Inferior parietal cortex (tissue), 1 donor: ENCODE measurements at regions not wholly inside any gene's neighbourhood (a gene's known extent, or its start where the extent isn't known, plus 50 kb on each side); places are given as distances from the start of the nearest gene placed in this dataset.

ENCODE experiments used
- DNase-seq: peaks from one replicate; pipeline ENCODE4 v3.0.0-alpha.2; 2016; ENCODE audit errors: extremely low spot score

DNA sequence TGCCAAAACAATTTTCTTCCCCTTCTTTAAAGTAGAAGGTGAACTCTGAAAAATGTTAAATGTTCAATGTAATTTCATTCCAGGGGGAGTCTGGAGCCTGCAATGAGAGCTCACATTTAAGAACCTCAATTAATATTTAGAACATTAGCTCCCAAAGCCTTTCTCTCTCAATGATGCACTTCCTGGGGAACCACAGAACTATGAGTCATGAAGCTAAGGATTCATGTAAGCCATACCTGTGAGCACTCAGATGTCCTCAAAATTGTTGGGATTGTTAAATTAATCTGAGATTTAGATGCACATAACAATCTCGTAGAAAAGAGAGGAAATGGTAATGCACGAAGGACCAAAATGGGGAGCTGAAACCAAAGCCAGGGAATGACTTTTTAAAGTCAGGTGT lies 244.2 kb upstream of the LRIG1 start:
- no peak for DNase-seq

DNA sequence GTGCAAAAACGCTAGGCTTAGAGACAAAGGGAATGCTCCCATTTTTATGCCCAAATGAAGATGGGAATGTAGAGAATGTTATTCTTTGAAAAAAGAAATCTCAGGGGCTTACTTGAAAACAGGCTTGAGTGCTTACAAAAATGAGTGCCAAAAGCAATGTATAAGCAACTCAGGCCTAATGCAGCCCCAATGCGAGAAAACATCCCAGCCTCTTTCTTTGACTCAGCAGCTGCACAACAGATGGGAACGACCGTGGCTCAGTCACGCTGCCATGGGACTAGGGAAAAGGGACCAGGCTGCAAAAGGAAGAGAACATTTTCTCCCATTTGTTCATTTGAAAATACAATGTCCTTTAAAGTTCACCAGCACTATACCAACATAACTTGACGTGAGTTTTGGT lies 246.4 kb upstream of the LRIG1 start:
- DNase-seq, result no peak

GRCh38 chr3:66747696-66748095 lies 246.9 kb upstream of the LRIG1 start:
- DNase-seq, result no peak

DNA sequence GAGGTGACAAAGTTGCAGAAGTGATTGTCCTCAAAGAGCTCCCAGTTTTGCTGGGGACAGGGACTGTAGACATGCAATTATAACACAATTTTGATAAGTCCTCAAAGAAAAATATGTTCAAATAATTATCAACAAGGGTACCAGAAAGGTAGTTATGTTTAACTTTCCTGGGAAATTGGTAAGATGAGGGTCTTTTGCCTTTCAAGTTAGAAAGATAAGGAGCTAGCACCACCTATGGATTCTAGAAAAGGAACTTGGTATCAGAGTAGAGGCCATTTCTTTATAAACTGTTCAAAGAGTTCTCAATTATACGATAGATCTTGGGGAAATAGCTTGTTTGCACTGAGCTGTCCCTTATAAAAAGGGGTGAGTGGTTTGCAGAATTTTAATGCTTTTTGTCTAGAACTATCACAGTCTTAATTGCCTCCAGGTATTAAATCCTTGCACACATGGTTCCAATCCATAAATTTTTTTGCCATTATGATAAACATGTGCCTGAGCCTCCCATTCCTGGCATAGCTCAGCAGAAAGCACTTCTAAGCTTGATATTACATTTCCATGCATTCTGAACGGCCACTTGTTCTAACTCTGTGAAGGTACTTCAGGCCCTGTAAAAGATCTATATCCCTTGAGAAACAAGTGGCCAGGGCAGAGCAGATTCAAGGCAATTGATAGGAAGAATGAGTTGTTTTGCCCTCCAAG lies 247.5 kb upstream of the LRIG1 start:
- DNase-seq, result no peak

DNA sequence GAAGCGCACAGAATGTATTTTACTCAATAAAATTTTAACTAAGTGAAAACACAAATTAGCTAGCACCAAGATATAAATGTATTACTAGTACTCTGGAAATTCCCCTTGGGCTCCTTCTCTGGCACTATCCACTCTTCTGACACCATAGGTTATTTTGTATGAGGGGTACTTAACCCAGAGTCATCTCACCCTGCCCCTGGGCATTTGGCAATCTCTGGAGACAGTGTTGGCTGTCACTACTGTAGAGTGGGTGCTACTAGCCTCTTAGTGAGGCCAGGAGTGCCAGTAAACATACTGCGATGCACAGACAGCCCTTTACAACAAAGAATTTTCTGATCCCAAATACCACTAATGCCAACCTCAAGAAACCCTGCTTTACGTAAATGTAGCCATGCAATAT lies 246.3 kb upstream of the KBTBD8 start:
- DNase-seq, result no peak

- no peak for DNase-seq
Measured at GRCh38 chr3:66753670-66754069, 244.4 kb upstream of the KBTBD8 start.

DNA sequence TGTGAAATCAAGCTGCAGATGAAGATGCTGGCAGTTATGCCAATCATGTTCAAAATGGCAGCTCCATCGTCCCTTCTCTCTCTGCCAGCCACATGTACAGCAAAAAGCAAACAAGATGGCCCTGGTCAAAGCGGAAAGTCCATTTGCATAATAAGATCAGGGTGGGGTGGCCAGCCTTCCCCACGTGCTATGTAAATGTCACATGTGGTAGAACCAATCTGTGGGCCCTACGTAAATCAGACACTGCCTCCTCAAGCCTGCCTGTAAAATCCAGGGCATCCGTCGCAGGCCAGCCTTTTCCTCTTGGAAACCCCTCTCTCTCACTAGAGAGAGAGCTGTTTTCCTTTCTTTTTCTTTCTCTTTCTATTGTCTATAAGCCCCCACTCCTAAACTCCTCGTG lies 243.5 kb upstream of the KBTBD8 start:
- DNase-seq, result no peak

DNA sequence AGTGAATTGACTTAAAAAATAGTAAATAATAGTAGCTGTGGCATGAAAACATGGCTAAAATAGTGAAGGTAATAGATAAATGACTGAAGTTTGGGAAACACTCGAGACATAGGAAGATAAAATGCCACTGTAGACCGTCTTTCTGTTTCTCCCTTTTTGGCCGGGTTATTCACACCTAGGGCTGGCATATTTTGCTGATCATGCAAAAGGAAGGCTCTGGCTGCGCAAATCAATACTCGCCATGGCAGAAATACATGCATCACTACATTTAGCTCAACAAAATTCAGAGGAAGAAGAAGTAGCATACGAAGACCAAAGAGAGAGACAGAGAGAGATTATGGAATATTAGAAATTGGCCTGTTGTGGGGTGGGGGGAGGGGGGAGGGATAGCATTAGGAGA lies 242.2 kb upstream of the KBTBD8 start:
- no peak for DNase-seq

- no peak for DNase-seq
Measured at GRCh38 chr3:66756468-66757036, 241.6 kb upstream of the KBTBD8 start.

DNA sequence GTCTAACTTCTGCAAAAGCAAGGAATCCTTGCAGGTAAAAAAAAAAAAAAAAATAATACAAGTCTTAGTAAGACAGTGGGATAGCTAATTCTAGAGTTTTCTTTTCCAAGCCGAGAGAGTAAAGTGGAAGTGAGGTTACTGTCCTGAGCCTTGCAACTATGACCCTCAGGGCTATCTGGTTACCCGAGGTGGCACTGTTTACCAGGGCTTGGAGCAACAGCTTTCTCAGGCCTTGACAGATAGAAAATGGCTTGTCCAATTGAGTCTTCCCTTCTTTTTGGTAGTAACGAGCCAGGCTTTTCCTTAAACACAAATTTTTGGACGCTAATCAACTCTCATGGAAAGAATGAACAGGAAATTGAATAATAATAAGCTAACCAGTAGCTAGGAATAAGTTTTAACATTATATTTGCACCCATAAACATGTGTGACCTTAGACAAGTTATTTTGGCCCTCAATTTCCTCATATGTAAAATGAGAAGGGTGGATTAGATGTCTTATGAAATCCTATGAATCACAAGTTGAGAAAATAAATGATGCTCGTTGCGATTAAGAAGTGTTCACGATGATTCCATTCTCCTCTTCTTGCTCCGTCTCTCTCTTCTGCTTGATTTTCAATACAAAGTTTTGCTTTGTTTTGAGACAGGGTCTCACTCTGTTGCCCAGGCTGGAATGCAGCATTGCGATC lies 236.9 kb upstream of the KBTBD8 start:
- no peak for DNase-seq

GRCh38 chr3:66762916-66763693 lies 235.0 kb upstream of the KBTBD8 start:
- DNase-seq, result peak; percentile 10

- no peak for DNase-seq
Measured at GRCh38 chr3:66778107-66778506, 220.0 kb upstream of the KBTBD8 start.

DNA sequence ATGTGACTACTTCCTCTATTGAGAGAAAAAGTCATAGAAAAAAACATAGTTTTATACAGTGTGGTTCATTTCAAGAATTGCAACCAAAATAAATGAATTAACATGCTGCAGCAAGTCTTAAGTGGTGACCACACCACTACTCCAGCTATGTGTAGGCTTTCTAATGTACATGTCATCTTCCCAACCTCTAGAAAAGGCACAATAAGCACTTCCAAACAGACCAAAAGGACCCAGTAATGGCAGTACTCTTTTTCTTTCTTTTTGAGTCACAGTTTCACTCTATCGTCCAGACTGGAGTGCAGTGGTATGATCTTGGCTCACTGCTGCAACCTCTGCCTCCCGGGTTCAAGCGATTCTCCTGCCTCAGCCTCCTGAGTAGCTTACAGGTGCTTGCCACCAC lies 219.3 kb upstream of the KBTBD8 start:
- no peak for DNase-seq

- no peak for DNase-seq
Measured at GRCh38 chr3:66785191-66785909, 212.8 kb upstream of the KBTBD8 start.

DNA sequence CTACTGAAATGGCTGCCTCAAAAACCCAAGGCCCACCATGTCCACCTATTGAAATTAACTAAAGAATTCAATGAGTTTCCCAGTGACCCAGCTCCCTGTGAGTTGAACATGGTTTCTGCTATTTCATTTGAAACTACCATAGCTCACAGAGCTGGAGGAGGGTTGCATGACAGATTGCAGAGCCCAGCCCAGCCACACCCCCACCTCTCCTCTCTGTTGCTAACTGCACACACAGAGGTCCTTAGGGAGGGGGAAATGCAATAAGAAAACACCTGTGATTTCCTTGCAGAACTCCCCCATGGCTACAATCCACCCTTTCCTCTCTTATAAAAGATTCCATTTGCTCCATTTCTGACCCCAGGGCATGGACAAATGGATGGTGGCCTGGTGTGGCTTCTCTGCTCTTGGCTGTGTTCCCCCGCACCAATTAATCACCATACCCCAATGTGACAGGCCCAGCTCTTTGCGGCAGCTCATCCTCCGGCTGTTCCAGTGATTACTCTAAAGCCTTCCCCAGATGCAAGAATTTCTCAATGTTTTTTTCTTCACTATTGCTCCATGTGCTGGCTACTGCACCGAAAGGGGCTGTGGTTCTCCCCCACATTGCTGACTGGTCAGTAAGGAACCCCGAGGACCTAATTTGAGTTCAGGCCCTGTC lies 208.4 kb upstream of the KBTBD8 start:
- DNase-seq, result no peak

DNA sequence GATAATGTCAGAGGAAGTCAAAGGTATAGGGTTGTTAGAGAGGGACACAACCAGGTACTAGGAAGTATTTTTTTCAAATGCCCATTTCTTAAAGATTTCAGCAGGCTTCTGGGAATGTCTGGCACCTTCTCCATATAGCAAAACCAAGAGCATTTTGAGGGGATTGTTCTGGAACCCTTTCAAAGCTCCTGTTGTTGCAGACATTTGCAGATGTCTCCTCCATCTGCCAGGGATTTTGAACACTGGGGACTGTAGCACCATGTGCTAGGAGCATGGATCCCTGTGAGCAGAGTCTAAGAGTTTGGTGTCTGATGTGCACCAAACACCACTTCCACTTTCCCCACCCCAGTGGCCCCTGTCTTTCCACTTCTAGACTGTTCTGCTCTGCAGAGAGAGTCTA lies 206.0 kb upstream of the KBTBD8 start:
- no peak for DNase-seq

DNA sequence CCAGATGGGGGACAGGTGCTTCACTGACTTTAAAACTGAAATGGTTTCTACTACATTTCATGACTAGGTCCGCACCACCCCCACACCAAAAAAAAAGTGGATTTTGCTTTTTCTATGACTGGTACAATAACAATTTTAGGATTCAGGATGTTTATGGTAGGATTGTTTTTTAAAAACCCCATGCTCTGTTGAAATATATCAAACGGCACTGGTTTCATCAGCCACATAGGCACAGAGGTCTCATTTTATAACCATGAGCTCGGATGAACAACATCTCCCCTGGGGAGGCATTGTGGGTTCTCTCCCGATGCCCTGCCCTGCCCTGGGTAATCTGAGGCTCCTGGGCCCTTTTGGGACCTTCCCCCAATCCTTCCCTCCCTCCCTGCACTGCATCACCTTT lies 202.7 kb upstream of the KBTBD8 start:
- no peak for DNase-seq

DNA sequence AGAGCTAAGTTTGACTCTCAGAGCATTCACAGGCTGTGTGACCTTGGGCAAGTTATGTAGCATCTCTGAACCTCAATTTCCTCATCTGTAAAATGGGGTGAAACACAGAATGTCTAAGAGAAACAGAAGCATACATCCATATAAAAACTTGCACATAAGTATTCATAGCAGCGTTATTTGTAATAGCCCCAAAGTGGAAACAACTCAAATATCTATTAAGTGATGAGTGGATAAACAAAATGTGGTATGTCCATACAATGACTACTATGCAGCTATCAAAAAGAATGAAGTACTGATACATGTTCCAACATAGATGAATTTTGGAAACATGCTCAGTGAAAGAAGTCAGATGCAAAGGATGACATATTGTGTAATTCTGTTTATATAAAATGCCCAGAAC lies 201.8 kb upstream of the KBTBD8 start:
- DNase-seq, result no peak

DNA sequence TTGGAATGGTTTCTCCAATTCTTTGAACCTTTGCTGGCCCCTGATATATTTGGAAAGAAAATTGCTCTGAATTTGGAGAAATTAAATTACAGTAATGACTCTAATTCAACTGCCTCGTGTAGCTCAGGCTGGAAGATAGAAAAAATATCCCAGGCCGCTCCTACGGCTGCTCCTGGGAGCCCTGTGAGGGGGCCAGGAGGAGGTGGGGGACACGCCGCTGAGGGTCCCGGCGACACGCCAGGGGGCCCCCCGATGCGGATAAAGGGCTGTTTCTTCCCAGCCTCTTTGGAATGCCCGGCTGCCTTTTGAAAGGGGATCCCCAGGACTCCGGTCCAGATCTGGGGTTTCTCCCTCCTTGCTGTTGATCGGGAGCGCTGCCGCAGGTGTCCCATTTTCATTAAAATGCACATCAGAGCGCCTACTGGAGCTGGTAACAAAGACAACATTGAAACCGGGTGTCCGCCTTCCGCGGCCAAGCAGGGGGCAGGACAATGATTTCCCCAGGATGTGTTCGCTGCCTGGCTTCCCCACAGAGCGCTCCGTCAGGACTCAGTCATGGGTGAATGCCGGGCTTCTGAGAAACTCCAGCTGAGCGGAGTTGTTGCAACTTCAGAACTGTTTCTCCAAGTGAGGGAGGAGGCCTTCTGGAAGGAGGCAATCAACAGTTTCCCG lies 200.1 kb upstream of the KBTBD8 start:
- no peak for DNase-seq

DNA sequence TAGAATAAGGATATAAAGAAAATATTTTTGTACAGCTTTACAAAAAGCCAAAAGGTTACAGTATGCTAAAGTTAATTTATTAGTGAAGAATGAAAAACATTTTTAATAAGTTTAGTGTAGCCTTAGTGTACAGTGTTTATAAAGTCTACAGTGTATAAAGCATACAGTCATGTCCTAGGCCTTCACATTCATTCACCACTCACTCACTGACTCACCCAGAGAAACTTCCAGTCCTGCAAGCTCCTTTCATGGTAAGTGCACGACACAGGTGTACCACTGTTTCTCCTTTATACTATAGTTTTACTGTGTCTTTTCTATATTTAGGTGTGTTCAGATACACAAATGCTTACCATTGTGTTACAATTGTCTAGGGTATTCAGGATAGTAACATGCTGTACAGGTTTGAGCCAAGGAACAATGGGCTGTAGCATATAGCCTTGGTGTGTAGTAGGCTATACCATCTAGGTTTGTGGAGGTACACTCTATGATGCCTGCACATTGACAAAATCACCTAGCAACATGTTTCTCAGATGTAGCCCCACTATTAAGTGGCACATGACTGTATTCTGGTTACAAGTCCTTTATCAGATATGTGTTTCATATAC lies 197.1 kb upstream of the KBTBD8 start:
- DNase-seq, result no peak
